ENCODE measurements at regions not wholly inside any gene's neighbourhood (a gene's known extent, or its start where the extent isn't known, plus 50 kb on each side); places are given as distances from the start of the nearest gene placed in this dataset.
A peak's percentile ranks its signal among the peaks of the same experiment; 100 is the strongest.

- 79 to 83% methylated on average over 9 of the region's 9 CpGs for WGBS, 2 donors
These were observed 121.8 kb upstream of the SLC1A4 start for GRCh38 chr2:64867253-64867996.

DNA sequence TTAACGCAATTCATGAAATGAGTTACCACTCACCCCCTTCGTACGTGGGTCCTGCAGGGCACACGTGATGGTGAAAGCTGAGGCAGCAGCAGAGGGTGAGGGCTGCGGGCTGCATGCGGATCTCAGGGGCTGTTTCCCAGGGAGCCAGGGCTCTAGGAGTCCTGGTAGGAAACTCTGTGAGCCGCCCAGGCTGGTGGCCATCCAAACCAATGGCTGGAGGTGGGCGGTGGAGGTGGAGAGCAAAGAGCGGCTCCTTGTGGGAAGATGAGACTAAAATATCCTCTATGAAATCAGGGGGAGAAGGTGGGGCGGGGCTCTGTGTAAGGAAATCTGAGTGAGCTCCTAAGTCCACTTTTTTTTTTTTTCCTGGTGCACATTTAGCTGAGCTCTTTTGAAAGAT lies 120.1 kb upstream of the SLC1A4 start:
- no peak overlapping the region for H3K27ac ChIP-seq
- TF ChIP-seq EP300 (IDR thresholded peaks at IDR 0.05) = no peak
- TF ChIP-seq CTCF (IDR thresholded peaks at IDR 0.05) = no peak
- no peak for TF ChIP-seq POLR2A (IDR thresholded peaks at IDR 0.05)
- H3K4me1 ChIP-seq = peaks cover 0 to 36% (median 8%) of the 10 kb centered on the region in 4 donors
- H3K36me3 ChIP-seq = no peaks in the 10 kb centered on the region
- H3K27me3 ChIP-seq = no peaks in the 10 kb centered on the region
- WGBS, 2 donors = 66 to 83% methylated on average over 10 of the region's 10 CpGs
- no peak overlapping the region for H3K4me3 ChIP-seq
- DNase-seq (ENCODE audit: low spot score in 2 of 2) = no peak
- no peaks in the 10 kb centered on the region for H3K9me3 ChIP-seq

More at GRCh38 chr2:64867253-64867996, 121.8 kb upstream of the SLC1A4 start:
- Histone ChIP-seq H3K27ac (no peak overlapping the region), H3K4me3 (no peak overlapping the region), H3K36me3 (no peaks in the 10 kb centered on the region), H3K4me1 (peaks cover 0 to 29% (median 4%) of the 10 kb centered on the region in 4 donors), H3K27me3 (no peaks in the 10 kb centered on the region), H3K9me3 (no peaks in the 10 kb centered on the region)
- TF ChIP-seq POLR2A (IDR thresholded peaks at IDR 0.05) (no peak), CTCF (IDR thresholded peaks at IDR 0.05) (no peak), EP300 (IDR thresholded peaks at IDR 0.05) (no peak)
- DNase-seq (ENCODE audit: low spot score in 2 of 2) = no peak

- H3K36me3 ChIP-seq = no peaks in the 10 kb centered on the region
- H3K9me3 ChIP-seq = no peaks in the 10 kb centered on the region
- H3K27me3 ChIP-seq = no peaks in the 10 kb centered on the region
- peaks cover 0 to 22% (median 4%) of the 10 kb centered on the region in 4 donors for H3K4me1 ChIP-seq
- no peak overlapping the region for H3K27ac ChIP-seq
- DNase-seq (ENCODE audit: low spot score in 2 of 2) = peak; percentile 65 to 81
- H3K4me3 ChIP-seq = peak overlapping the region in 2 of 4 donors; percentile 29 to 31
- WGBS, 2 donors = 1 to 2% methylated on average over 14 of the region's 14 CpGs
- TF ChIP-seq POLR2A (IDR thresholded peaks at IDR 0.05) (no peak), CTCF (IDR thresholded peaks at IDR 0.05) (peak; percentile 94 to 98 (median 95)), EP300 (IDR thresholded peaks at IDR 0.05) (no peak)
These were observed 115.7 kb upstream of the SLC1A4 start for GRCh38 chr2:64873472-64873924.

DNA sequence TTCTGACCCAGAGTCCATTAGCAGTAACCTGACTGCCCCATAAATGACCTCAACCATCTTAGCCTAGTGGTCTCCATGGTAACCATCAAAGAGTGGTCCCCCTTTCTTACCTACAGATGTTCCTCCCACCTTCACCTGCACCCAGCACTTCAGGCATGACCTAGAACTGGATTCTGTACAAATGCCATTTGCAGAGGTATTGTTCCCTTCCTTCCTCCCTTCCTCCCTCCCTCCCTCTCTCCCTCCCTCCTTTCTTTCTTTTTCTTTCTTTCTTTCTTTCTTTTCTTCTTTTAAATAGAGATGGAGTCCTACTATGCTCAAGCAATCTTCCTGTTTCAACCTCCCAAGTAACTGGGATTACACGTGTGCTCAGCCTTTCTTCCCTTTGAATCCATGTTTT lies 114.6 kb upstream of the SLC1A4 start:
- TF ChIP-seq CTCF (IDR thresholded peaks at IDR 0.05) = no peak
- TF ChIP-seq EP300 (IDR thresholded peaks at IDR 0.05) = no peak
- no peak for TF ChIP-seq POLR2A (IDR thresholded peaks at IDR 0.05)
- WGBS, 2 donors = 84 to 85% methylated on average over 1 of the region's 1 CpG

DNA sequence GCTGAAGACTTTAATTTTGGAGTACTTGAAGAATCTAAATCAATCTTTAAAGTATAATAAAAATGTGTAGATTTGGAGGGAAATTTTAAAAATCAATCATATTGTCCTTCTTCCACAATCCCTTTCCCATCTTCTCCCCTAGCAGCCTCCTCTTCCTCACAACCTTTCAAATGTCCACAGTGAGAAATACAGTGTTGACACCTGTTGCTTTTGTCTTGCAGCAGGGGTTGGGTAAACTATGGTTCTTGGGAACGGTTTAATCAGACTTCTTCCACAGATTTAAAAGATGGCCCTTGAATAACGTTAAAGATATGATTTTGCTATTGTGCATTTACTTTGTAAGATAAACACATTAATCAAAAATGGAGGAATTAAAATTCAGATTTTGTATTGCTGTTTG lies 113.8 kb upstream of the SLC1A4 start:
- DNase-seq (ENCODE audit: low spot score in 2 of 2) = no peak
- Histone ChIP-seq H3K9me3 (no peaks in the 10 kb centered on the region), H3K36me3 (no peaks in the 10 kb centered on the region), H3K4me1 (peaks cover 0 to 22% (median 4%) of the 10 kb centered on the region in 4 donors), H3K4me3 (no peak overlapping the region), H3K27me3 (no peaks in the 10 kb centered on the region), H3K27ac (peak overlapping the region in 1 of 4 donors; percentile 64)
- WGBS, 2 donors = 66 to 68% methylated on average over 2 of the region's 2 CpGs
- TF ChIP-seq CTCF (IDR thresholded peaks at IDR 0.05) = no peak
- no peak for TF ChIP-seq POLR2A (IDR thresholded peaks at IDR 0.05)
- TF ChIP-seq EP300 (IDR thresholded peaks at IDR 0.05) = no peak

More for the DNA sequence above, 114.6 kb upstream of the SLC1A4 start:
- Histone ChIP-seq H3K9me3 (no peaks in the 10 kb centered on the region), H3K27ac (no peak overlapping the region), H3K27me3 (no peaks in the 10 kb centered on the region), H3K36me3 (no peaks in the 10 kb centered on the region), H3K4me3 (no peak overlapping the region), H3K4me1 (peaks cover 0 to 22% (median 4%) of the 10 kb centered on the region in 4 donors)
- DNase-seq (ENCODE audit: low spot score in 2 of 2) = no peak
